Activated T-cell treated with anti-CD3 and anti-CD28 coated beads, Interleukin-2, amount 50 U/mL, for 48 hours (primary cell): ENCODE measurements at regions not wholly inside any gene's neighbourhood (a gene's known extent, or its start where the extent isn't known, plus 50 kb on each side); places are given as distances from the start of the nearest gene placed in this dataset.
"Not testable (repeated sequence)": the region's sequence is repeated elsewhere in the genome, so short reads cannot be mapped to it uniquely, and the experiment has no call there.

Experiments
- DNase-seq, 2 experiments: peaks; one replicate each; pipeline ENCODE4 v3.0.0-alpha.2; 2020

GRCh38 chr6:28626386-28626785, 100.7 kb downstream of the GPX5 start:
- DNase-seq, result not testable (repeated sequence)

GRCh38 chr6:28632326-28632851, 106.7 kb downstream of the GPX5 start:
- no peak for DNase-seq

GRCh38 chr6:28633445-28634215, 107.9 kb downstream of the GPX5 start:
- DNase-seq, result no peak

GRCh38 chr6:28634411-28634760, 108.7 kb downstream of the GPX5 start:
- DNase-seq, result no peak

- DNase-seq, result no peak
These were observed 109.3 kb downstream of the GPX5 start for GRCh38 chr6:28634761-28635546.

GRCh38 chr6:28635547-28636158, 110.0 kb downstream of the GPX5 start:
- DNase-seq, result no peak

- DNase-seq, result no peak
These were observed 113.2 kb downstream of the GPX5 start for GRCh38 chr6:28638787-28639430.

- DNase-seq, result not testable (repeated sequence)
These were observed 114.0 kb downstream of the GPX5 start for GRCh38 chr6:28639445-28640290.

- DNase-seq, result peak; percentile 76
These were observed 117.5 kb downstream of the GPX5 start for GRCh38 chr6:28643017-28643740.

- no peak for DNase-seq
These were observed 121.0 kb downstream of the GPX5 start for GRCh38 chr6:28646650-28647049.

GRCh38 chr6:28648035-28648877, 122.6 kb downstream of the GPX5 start:
- DNase-seq, result peak; percentile 83 to 87

- DNase-seq, result no peak
These were observed 123.2 kb downstream of the GPX5 start for GRCh38 chr6:28648878-28649375.

GRCh38 chr6:28651161-28651560, 125.5 kb downstream of the GPX5 start:
- DNase-seq, result no peak

- DNase-seq, result no peak
These were observed 128.2 kb downstream of the GPX5 start for GRCh38 chr6:28653876-28654275.

- DNase-seq, result no peak
These were observed 129.5 kb downstream of the GPX5 start for GRCh38 chr6:28655164-28655563.

- DNase-seq, result no peak
These were observed 131.0 kb downstream of the GPX5 start for GRCh38 chr6:28656715-28657114.

GRCh38 chr6:28657381-28657768, 131.7 kb downstream of the GPX5 start:
- no peak for DNase-seq

- peak; percentile 74 to 78 for DNase-seq
These were observed 132.2 kb downstream of the GPX5 start for GRCh38 chr6:28657769-28658465.

GRCh38 chr6:28658475-28659249, 133.0 kb downstream of the GPX5 start:
- no peak for DNase-seq
